Endothelial cell of umbilical vein (primary cell): ENCODE measurements at regions not wholly inside any gene's neighbourhood (a gene's known extent, or its start where the extent isn't known, plus 50 kb on each side); places are given as distances from the start of the nearest gene placed in this dataset.

Source experiments
- BruUV-seq: library from RNA; stranded (reverse); fragments of 400-500 nt; replicated peaks from 2 replicates; lab custom pipeline; 2021; lab: Mats Ljungman, UMichigan
- CTCF ChIA-PET: fragments of 300-600, 350-600 bp; sonication (Branson Sonifier 250); formaldehyde crosslinking; loops from one replicate; lab custom pipeline; 2021; ENCODE audit warnings: antibody characterized with exemption, inconsistent platforms; lab: Charles Lee
- POLR2A ChIA-PET: fragments of 300-600, 350-600 bp; sonication (Branson Sonifier 250); formaldehyde crosslinking; loops from one replicate; lab custom pipeline; 2021; ENCODE audit warnings: antibody characterized with exemption, inconsistent platforms; lab: Charles Lee
- DNase-seq: peaks from one replicate; pipeline ENCODE4 v3.0.0-alpha.2; 2011; ENCODE audit warnings: low read depth, low spot score
- FAIRE-seq: peaks from 2 replicates; lab custom pipeline; 2011; peaks lifted over from hg19 to GRCh38; lab: Jason Lieb, UNC
- H2AFZ ChIP-seq: 2 replicates; pipeline ENCODE4 v1.6.0; 2012; ENCODE audit warnings: low read depth, low read length, control low read depth, inconsistent platforms
- H3K27ac ChIP-seq: 2 replicates; pipeline ENCODE4 v1.5.1; 2011; ENCODE audit warnings: low read depth, mild to moderate bottlenecking, control low read depth, low read length, moderate library complexity; ENCODE audit not compliant: insufficient read depth
- H3K27me3 ChIP-seq, 2 experiments: 2 replicates each; pipeline versions ENCODE4 v1.6.0 to v1.6.1; 2011; ENCODE audit warnings: low read length in 2 of 2, mixed read lengths in 1 of 2; ENCODE audit not compliant: control insufficient read depth in 2 of 2, insufficient read depth in 2 of 2
- H3K36me3 ChIP-seq, 2 experiments: 2 replicates in 1 of 2; 3 replicates in 1 of 2; pipeline ENCODE4 v1.5.1; 2011; ENCODE audit warnings: low read length in 2 of 2, mild to moderate bottlenecking in 1 of 2, moderate library complexity in 1 of 2; ENCODE audit not compliant: control insufficient read depth in 2 of 2, insufficient read depth in 2 of 2; ENCODE audit errors: extremely low read depth in 1 of 2
- H3K4me1 ChIP-seq: 3 replicates; pipeline ENCODE4 v1.5.1; 2011; ENCODE audit warnings: mild to moderate bottlenecking, low read length; ENCODE audit not compliant: control insufficient read depth, insufficient read depth; ENCODE audit errors: extremely low read depth
- H3K4me2 ChIP-seq: 2 replicates; pipeline ENCODE4 v1.6.1; 2011; ENCODE audit warnings: low read length, control low read depth, mixed read lengths; ENCODE audit not compliant: insufficient read depth
- H3K4me3 ChIP-seq, 3 experiments: fragments of 200-600 bp in 1 of 3; sonication (generic), shearing (Covaris generic) in 1 of 3; replicated peaks in 1 of 3; 2 replicates each; pipeline ENCODE4 v1.5.1; 2011 to 2016; ENCODE audit warnings: control low read depth in 3 of 3, low read length in 3 of 3, mild to moderate bottlenecking in 2 of 3, inconsistent platforms in 1 of 3, low read depth in 1 of 3, moderate library complexity in 1 of 3; ENCODE audit not compliant: insufficient read depth in 1 of 3
- H3K79me2 ChIP-seq: 2 replicates; pipeline ENCODE4 v1.6.0; 2012; ENCODE audit warnings: low read length, inconsistent platforms; ENCODE audit not compliant: control insufficient read depth, insufficient read depth
- H3K9ac ChIP-seq: replicated peaks from 2 replicates; pipeline ENCODE3; 2011; ENCODE audit warnings: low read length, control low read depth; ENCODE audit not compliant: insufficient read depth; ENCODE audit errors: extremely low read depth
- H3K9me1 ChIP-seq: replicated peaks from 3 replicates; pipeline ENCODE4 v1.6.0; 2011; ENCODE audit warnings: mild to moderate bottlenecking, low read length; ENCODE audit not compliant: control insufficient read depth, insufficient read depth; ENCODE audit errors: extremely low read depth
- H3K9me3 ChIP-seq: replicated peaks from 2 replicates; pipeline ENCODE4 v1.5.1; 2012; ENCODE audit warnings: low read length, inconsistent platforms; ENCODE audit not compliant: control insufficient read depth, insufficient read depth
- H4K20me1 ChIP-seq: replicated peaks from 2 replicates; pipeline ENCODE3; 2011; ENCODE audit warnings: mild to moderate bottlenecking, low read length; ENCODE audit not compliant: control insufficient read depth, insufficient read depth; ENCODE audit errors: extremely low read depth
- EZH2 ChIP-seq: IDR thresholded peaks from 2 replicates; pipeline ENCODE4 v1.6.1; 2012; ENCODE audit warnings: borderline replicate concordance, low read depth, mild to moderate bottlenecking, moderate library complexity, low read length, inconsistent platforms; ENCODE audit not compliant: severe bottlenecking
- FOS ChIP-seq: IDR thresholded peaks from 2 replicates; pipeline ENCODE4 v1.6.1; 2011; ENCODE audit warnings: mild to moderate bottlenecking, low read length, moderate library complexity, borderline replicate concordance; ENCODE audit not compliant: insufficient read depth
- GATA2 ChIP-seq: IDR thresholded peaks from 2 replicates; pipeline ENCODE4 v1.7.0; 2011; ENCODE audit warnings: low read depth, mild to moderate bottlenecking, moderate library complexity, mixed read lengths, low read length; ENCODE audit not compliant: insufficient read length, insufficient read depth
- JUN ChIP-seq: IDR thresholded peaks from 2 replicates; pipeline ENCODE4 v1.6.1; 2011; ENCODE audit warnings: borderline replicate concordance, low read depth; ENCODE audit not compliant: insufficient read length, insufficient read depth
- MYC ChIP-seq: IDR thresholded peaks from one replicate; pipeline ENCODE4 v1.6.1; 2011; ENCODE audit warnings: mild to moderate bottlenecking, low read depth, low read length
- POLR2A ChIP-seq: IDR thresholded peaks from 2 replicates; pipeline ENCODE4 v1.6.1; 2012; ENCODE audit warnings: low read depth, mild to moderate bottlenecking, control low read depth, low read length
- POLR2AphosphoS5 ChIP-seq: IDR thresholded peaks from 2 replicates; pipeline ENCODE4 v1.6.1; 2012; ENCODE audit warnings: low read depth, mild to moderate bottlenecking, control low read depth, low read length, moderate library complexity; ENCODE audit not compliant: insufficient read depth
- dilution Hi-C: fragments of 300-500 bp; cut with MboI; formaldehyde crosslinking; loops from one replicate; pipeline ENCODE4 v1.15.0; 2019; ENCODE audit warnings: low sequenced_read_pairs; ENCODE audit not compliant: extremely low pct_ligation_motif_present
- intact Hi-C: fragments of 100-400 bp; cut with micrococcal nuclease; formaldehyde crosslinking; loops from one replicate; pipeline ENCODE4 v1.10.0; 2022
- TF ChIP-seq, protein P1 (sequence below): IDR thresholded peaks from 2 replicates; pipeline ENCODE4 v1.6.1; 2011; ENCODE audit not compliant: insufficient read depth, insufficient read length
- TF ChIP-seq, protein P2 (sequence below), 2 donors: IDR thresholded peaks; 1 replicate in 1 of 2; 2 replicates in 1 of 2; pipeline ENCODE4 v1.5.1; 2011; ENCODE audit warnings: low read length in 2 of 2, mild to moderate bottlenecking in 2 of 2, moderate library complexity in 2 of 2, control low read depth in 1 of 2, inconsistent platforms in 1 of 2, low read depth in 1 of 2; ENCODE audit not compliant: insufficient read depth in 1 of 2; ENCODE audit errors: extremely low read depth in 1 of 2

DNA sequence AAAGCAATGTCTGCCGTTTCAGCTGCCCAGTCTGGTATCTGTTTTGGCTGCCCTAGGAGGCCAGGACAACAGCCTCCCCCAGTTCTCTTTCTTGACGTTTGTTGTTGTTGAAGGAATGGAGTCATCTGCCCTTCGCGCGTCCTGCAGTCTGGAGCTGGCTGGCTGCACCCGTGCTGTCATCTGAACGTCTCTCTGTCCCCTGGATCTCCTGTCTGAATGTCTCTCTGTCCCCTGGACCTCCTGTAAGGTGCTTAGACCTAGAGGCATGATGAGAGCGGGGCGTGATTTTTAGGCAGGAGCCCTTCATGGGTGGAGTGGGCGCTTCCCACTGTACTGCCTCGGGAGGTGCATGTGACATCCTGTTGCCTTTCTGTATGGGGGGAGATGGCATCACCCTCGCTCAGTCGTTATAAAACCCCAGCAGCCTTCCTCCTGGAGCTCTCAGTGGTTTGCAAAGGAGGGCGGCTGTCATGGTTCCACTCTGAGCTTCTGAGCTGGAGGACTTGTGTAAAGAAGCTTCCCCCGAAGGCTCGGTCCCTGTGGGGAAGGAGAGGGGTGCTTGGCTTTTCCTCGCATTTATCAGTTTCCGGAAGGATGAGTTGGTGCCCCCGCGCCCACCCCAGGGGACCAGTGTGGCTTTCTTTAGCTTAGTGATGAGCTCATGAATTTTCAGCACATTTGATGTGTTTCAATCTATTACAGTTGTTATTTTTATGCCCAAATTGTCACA is 49.8 kb upstream of the OLFM1 start:
- H3K4me2 ChIP-seq, result no peak overlapping the region
- FAIRE-seq, result no peak
- H3K79me2 ChIP-seq, result no peaks in the 10 kb centered on the region
- DNase-seq, result no peak
- TF ChIP-seq POLR2AphosphoS5 (no peak), POLR2A (no peak), EZH2 (no peak), JUN (no peak), MYC (no peak), GATA2 (no peak), FOS (no peak)
- TF ChIP-seq, protein P1, sequence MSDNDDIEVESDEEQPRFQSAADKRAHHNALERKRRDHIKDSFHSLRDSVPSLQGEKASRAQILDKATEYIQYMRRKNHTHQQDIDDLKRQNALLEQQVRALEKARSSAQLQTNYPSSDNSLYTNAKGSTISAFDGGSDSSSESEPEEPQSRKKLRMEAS, result no peak
- TF ChIP-seq, protein P2, sequence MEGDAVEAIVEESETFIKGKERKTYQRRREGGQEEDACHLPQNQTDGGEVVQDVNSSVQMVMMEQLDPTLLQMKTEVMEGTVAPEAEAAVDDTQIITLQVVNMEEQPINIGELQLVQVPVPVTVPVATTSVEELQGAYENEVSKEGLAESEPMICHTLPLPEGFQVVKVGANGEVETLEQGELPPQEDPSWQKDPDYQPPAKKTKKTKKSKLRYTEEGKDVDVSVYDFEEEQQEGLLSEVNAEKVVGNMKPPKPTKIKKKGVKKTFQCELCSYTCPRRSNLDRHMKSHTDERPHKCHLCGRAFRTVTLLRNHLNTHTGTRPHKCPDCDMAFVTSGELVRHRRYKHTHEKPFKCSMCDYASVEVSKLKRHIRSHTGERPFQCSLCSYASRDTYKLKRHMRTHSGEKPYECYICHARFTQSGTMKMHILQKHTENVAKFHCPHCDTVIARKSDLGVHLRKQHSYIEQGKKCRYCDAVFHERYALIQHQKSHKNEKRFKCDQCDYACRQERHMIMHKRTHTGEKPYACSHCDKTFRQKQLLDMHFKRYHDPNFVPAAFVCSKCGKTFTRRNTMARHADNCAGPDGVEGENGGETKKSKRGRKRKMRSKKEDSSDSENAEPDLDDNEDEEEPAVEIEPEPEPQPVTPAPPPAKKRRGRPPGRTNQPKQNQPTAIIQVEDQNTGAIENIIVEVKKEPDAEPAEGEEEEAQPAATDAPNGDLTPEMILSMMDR (IDR thresholded peaks at IDR 0.05; ENCODE audit: extremely low read depth in 1 of 2, insufficient read depth in 1 of 2, low read depth in 1 of 2, low read length in 2 of 2), result no peak
- H3K4me3 ChIP-seq, result no peak overlapping the region
- no peaks in the 10 kb centered on the region for H3K4me1 ChIP-seq
- H3K27me3 ChIP-seq, result no peaks in the 10 kb centered on the region
- dilution Hi-C loops (no loop called here), intact Hi-C loops (no loop called here)
- POLR2A ChIA-PET, result no interaction called here
- CTCF ChIA-PET, result no interaction called here
- no peak overlapping the region for H3K27ac ChIP-seq
- H3K9ac ChIP-seq, result no peak overlapping the region
- no peaks in the 10 kb centered on the region for H4K20me1 ChIP-seq
- no peaks in the 10 kb centered on the region for H3K9me3 ChIP-seq
- H3K36me3 ChIP-seq, result no peaks in the 10 kb centered on the region
- BruUV-seq, result no TSS peak
- no peak overlapping the region for H2AFZ ChIP-seq
- no peaks in the 10 kb centered on the region for H3K9me1 ChIP-seq
